Osteocyte (in vitro differentiated cells): ENCODE measurements at regions not wholly inside any gene's neighbourhood (a gene's known extent, or its start where the extent isn't known, plus 50 kb on each side); places are given as distances from the start of the nearest gene placed in this dataset.

Experiments
- DNase-seq: peaks from one replicate; pipeline ENCODE4 v3.0.0; 2021; ENCODE audit warnings: mixed read lengths; ENCODE audit not compliant: unreplicated experiment; ENCODE audit errors: extremely low spot score
- H3K27ac Mint-ChIP-seq: one replicate; pipeline ENCODE4 v1.8.0; 2021; ENCODE audit warnings: mild to moderate bottlenecking, mixed read lengths; ENCODE audit not compliant: unreplicated experiment
- H3K27me3 Mint-ChIP-seq: one replicate; pipeline ENCODE4 v1.8.0; 2021; ENCODE audit warnings: mixed read lengths; ENCODE audit not compliant: unreplicated experiment
- H3K36me3 Mint-ChIP-seq: one replicate; pipeline ENCODE4 v1.8.0; 2021; ENCODE audit warnings: mixed read lengths; ENCODE audit not compliant: unreplicated experiment
- H3K4me1 Mint-ChIP-seq: one replicate; pipeline ENCODE4 v1.8.0; 2021; ENCODE audit warnings: mixed read lengths; ENCODE audit not compliant: unreplicated experiment
- H3K4me3 Mint-ChIP-seq: one replicate; pipeline ENCODE4 v1.8.0; 2021; ENCODE audit warnings: mild to moderate bottlenecking, moderate library complexity, mixed read lengths; ENCODE audit not compliant: unreplicated experiment
- H3K9me3 Mint-ChIP-seq: one replicate; pipeline ENCODE4 v1.8.0; 2021; ENCODE audit warnings: mixed read lengths; ENCODE audit not compliant: unreplicated experiment
- CTCF ChIP-seq: fragments of 200-600 bp; sonication (generic); IDR thresholded peaks from 2 replicates; pipeline ENCODE4 v1.5.0; 2021; ENCODE audit warnings: antibody characterized with exemption, mild to moderate bottlenecking, moderate library complexity

DNA sequence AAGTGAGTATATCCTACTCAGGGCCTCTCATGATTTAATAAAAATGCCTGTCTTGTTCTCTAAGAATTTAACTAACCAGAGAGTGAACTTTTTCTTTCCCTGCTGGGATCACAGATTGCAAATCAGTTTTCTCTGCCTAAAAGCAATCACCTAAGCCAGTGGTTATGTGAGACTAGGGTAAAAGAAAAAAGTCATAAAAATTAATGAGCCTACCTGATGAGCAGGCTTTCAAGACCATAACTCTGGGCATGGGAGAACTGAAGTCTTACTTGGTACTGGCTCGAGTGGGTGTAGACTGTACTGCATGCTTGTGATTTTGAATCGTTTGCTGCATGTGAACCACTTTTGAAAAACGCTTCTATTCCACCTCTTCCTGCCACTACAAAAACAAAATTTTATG lies 1677.0 kb upstream of the LRRTM1 start:
- Mint-ChIP-seq H3K4me3 (no peak overlapping the region), H3K9me3 (peaks cover 18% of the 10 kb centered on the region), H3K36me3 (no peaks in the 10 kb centered on the region), H3K27me3 (no peaks in the 10 kb centered on the region), H3K27ac (no peak overlapping the region), H3K4me1 (no peaks in the 10 kb centered on the region)
- no peak for DNase-seq
- TF ChIP-seq CTCF: no peak

DNA sequence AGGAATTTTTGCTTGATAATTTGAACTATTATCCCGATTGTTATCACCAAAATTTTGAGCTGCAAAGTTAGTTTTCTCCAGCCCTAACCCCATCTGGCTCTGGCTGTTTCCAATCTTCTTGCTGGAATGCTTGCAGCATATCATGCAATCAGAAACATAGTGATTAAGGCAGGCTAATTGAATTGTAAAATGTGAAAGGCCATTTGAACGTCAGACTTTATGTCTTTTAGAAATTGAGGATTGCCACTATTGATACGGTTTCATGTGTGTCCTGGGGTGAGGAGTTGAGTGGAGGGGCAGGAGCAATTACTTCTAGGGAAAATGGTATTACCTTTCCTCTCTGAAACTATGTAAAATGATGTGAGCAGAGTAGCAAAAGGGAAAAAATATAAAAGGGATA lies 1674.5 kb upstream of the LRRTM1 start:
- H3K4me1 Mint-ChIP-seq: no peaks in the 10 kb centered on the region
- H3K27ac Mint-ChIP-seq: no peak overlapping the region
- TF ChIP-seq CTCF: no peak
- peaks cover 9% of the 10 kb centered on the region for H3K9me3 Mint-ChIP-seq
- H3K27me3 Mint-ChIP-seq: no peaks in the 10 kb centered on the region
- no peaks in the 10 kb centered on the region for H3K36me3 Mint-ChIP-seq
- no peak for DNase-seq
- H3K4me3 Mint-ChIP-seq: no peak overlapping the region

DNA sequence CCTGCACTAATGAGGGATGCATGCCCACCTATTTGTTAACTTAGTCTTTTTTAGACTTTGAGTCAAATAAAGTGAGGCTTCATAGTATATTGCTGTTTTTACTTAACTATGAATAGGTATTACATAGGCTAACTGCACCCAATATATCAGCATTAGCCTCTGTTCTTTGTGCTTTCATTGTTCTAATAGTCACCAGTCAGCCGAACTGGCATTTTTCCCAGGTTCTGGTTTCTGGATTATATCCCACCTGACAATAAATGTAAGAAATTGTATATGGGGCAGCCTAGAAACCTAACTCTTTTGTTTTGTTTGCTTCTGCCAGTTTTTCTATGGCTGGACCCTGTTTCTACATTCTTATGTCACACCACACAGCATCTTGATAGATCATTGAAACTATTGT lies 1672.4 kb upstream of the LRRTM1 start:
- Mint-ChIP-seq H3K36me3 (no peaks in the 10 kb centered on the region), H3K9me3 (peaks cover 14% of the 10 kb centered on the region), H3K4me1 (no peaks in the 10 kb centered on the region), H3K27ac (no peak overlapping the region), H3K4me3 (no peak overlapping the region), H3K27me3 (no peaks in the 10 kb centered on the region)
- no peak for DNase-seq
- no peak for TF ChIP-seq CTCF

DNA sequence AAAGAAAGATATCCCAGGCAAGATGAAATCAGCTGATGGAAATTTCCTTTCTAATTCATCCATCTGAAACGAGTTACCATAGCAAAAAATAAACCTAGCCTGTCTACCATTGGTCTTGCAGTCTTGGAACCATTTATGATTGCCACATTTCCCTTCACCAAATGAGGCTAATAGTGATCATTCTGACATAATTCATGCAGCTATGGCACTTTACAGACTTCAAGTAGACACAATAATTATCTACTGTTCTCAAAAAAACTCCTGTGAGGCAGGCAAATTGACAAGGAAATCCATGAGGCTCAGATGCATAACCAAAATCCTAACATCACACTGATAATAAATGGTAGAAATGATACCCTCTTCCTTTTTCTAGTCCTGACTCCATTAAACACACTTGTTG lies 1669.7 kb upstream of the LRRTM1 start:
- Mint-ChIP-seq H3K27ac (no peak overlapping the region), H3K9me3 (peaks cover 15% of the 10 kb centered on the region), H3K36me3 (no peaks in the 10 kb centered on the region), H3K4me3 (no peak overlapping the region), H3K27me3 (no peaks in the 10 kb centered on the region), H3K4me1 (no peaks in the 10 kb centered on the region)
- DNase-seq: no peak
- TF ChIP-seq CTCF: no peak

DNA sequence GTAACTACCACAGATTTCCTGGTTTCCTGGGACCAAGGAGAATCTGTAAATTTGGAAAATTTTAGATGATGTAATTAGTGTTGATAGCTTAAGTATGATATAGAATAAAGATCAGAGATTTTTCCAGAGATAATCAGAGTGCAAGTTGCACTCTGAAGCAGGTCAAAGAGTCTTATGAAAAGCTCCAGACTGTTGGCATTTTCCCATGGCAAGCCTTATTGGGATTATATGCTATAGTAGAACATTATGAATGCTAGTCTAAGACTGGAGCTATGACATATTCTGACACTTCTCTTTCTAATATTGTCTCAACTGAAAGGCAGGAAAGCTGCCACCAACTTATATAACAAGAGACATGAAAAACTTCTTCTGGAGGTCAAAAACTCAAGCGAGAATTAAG lies 1638.3 kb upstream of the LRRTM1 start:
- H3K27me3 Mint-ChIP-seq: no peaks in the 10 kb centered on the region
- no peak overlapping the region for H3K4me3 Mint-ChIP-seq
- H3K27ac Mint-ChIP-seq: no peak overlapping the region
- no peak for DNase-seq
- no peak for TF ChIP-seq CTCF
- no peaks in the 10 kb centered on the region for H3K36me3 Mint-ChIP-seq
- H3K9me3 Mint-ChIP-seq: peaks cover 26% of the 10 kb centered on the region
- H3K4me1 Mint-ChIP-seq: no peaks in the 10 kb centered on the region
